ENCODE measurements at regions not wholly inside any gene's neighbourhood (a gene's known extent, or its start where the extent isn't known, plus 50 kb on each side); places are given as distances from the start of the nearest gene placed in this dataset.

DNA sequence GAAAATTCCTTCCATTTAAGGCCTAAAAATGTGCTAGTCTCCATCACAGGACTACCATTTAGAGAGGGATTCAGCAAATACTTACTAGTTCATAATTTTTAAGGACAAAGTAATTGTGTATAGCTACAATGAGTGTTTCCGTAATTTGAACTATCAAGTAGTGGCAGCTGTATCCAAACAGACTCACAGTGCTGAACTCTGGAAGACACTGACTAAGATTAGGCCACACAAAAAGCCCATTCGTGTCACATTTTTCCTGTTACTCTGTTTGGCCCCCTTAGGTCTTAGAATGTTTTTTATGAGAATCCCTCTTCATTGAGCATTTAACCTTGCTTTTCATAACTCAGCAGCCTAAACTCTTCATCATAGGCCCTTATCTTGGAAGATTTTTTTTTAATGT lies 731.2 kb upstream of the PCDH9 start:
- DNase-seq (ENCODE audit: low read depth, low spot score) = no peak

DNA sequence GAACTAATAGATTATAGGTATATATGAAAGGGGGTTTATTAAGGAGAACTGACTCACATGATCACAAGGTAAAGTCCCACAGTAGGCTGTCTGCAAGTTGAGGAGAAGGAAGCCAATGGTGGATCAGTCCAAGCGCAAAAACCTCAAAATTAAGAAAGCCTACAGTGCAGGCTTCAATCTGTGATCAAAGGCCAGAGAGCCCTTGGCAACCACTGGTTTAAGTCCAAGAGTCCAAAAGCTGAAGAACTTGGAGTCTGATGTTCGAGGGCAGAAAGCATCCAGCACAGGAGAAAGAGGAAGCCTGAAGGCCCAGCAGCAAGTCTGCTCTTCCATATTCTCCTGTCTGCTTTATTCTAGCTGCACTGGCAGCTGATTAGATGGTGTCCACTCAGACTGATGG lies 721.3 kb upstream of the PCDH9 start:
- no peak for DNase-seq (ENCODE audit: low read depth, low spot score)

DNA sequence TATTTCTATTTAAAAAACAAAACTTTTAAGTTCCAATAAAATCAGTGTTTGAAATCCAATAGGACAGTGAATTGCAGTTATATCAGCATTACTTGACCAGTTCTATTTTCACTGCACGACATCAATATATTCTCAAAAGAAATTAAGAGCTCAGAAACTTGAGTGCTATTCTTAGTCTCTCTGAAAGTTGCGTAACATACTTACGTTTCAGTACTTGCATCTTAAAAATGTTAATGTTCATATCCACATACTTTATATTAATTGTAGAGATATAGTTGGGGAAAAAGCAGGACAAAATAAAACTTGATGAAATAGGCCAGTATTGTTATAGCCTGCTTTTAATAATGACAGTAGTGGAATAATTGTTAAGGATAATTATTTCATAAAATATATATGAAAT lies 720.5 kb upstream of the PCDH9 start:
- no peak for DNase-seq (ENCODE audit: low read depth, low spot score)

DNA sequence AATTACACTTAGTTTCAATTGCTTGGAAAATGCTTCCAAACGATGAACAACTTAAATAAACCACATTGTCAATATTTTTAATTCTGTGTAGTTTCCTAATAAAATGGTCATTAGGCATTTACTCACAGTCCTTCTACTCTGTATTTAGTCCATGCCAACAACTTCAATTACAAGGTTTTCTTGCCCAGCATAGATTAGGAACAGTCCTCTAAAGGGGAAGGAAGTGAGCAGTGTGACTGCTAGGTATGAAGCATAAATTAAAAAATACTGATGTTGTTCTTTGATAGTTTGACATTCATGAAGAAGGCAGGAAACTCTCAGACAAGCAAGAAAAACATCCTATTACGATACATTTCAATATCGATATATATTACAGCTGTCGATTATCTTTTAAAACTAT lies 716.0 kb upstream of the PCDH9 start:
- no peak for DNase-seq (ENCODE audit: low read depth, low spot score)

DNA sequence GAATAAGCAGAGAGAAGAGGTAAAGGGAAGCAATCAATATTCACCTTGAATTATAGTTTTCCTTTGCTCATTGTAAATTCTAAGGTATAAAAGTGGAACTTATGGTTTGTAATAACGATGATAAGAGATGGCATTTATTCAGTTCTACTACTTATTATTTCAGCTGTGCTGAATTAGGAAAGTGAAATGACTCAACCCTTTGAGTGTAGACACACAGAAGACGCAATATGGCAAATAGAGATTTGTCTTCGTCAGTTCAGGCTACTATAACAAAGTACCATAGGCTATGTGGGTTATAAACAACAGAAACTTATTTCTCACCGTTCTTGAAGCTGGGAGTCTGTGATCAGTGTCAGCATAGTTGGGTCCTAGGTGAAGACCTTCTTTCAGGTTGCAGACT lies 713.0 kb upstream of the PCDH9 start:
- DNase-seq (ENCODE audit: low read depth, low spot score) = no peak

DNA sequence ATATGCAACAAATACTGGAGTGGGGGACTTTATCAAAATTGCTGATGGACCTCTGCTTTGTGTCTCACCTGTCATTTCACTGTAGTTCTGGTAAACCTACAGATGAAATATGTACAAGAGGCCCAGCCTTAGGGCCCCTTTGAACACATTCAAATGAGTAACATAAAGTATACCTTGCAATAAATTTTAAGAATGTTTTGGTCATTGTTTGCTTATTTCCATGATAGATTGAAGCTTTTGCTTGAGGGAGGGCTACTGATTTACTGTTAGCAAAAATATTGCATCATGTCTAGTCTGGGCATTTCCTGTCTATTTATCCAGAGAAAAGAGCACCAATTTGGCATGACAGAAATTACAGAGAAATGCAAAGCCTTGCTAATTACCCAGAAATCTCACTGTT lies 705.5 kb upstream of the PCDH9 start:
- no peak for DNase-seq (ENCODE audit: low read depth, low spot score)

DNA sequence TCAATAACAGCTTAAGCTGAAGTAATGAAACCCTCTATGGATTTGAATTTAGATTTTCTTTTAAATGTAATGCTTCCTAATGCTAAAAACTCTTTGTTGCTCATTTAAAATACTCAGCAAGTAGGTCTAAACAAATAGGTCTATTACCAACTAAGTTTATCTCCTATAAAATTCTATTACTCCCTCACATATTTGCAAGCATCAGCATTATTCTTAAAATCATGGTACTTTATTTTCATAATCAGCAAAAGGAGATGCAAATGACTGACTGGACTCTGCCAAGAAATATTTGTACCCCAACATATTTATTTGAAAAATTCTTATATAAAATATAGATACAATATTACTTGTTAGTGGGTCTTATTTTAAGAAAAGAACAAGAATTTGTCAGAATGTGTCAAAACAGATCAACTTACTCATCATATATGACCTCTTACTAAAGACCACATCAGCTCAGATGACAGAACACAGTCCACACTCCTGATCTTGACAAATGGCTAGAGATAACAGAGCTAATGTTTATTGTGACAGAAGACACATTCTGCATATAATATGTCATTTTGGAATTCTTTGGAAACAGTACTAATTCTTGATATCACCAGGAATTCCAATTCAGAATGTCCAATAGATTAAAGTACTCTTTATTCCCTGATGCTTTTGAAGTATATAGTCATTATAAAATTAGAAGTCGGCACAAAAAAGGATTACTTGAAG lies 704.6 kb upstream of the PCDH9 start:
- DNase-seq (ENCODE audit: low read depth, low spot score) = no peak

DNA sequence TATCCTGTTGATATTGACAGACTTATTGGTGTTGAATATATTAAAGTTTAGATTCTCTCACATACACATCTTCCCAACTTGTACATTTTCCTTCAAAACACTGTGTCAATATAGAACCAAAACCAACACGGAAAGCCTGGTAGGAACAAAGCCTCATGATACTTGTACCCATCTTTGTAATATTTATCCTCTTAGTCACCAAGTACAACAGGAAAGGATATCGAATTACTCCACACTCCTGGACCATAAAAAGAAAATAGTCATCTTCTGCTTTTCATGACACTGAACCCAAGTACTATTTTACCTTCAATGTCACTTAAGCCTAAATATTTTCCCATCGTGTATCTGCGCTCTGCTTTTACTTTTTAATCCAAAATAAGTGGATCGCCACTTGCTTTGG lies 702.9 kb upstream of the PCDH9 start:
- DNase-seq (ENCODE audit: low read depth, low spot score) = no peak

DNA sequence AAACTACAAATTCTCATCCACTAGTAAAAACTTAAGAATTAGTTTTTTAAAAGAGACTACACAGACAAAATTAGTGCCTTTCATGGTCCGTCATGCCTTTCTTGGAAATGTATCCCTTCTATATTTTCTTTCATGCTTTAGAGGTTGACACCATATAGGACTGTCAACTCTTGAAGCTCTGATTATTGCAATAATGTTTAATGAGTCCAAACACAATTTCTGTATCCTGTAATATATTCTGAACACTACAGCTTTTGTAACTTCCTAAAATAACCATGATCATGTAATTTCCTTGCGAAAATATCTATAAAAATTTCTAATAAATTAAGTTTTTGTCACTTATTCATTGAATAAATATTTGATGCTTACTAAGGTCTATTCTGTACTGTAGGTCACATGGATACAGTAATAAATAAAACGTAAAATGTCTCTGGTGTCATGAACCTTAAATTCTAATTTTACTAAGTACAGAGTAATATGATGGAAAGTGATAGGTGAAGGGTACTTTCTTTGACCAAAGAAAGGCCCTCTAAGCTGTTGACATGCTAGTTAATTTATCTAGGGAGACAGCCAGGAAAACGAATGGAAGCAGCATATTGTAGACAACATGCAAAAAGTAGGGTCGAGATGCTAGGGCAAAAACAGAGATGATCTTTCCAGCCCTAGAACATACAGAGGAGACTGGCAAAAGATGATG lies 687.3 kb upstream of the PCDH9 start:
- DNase-seq (ENCODE audit: low read depth, low spot score) = no peak

DNA sequence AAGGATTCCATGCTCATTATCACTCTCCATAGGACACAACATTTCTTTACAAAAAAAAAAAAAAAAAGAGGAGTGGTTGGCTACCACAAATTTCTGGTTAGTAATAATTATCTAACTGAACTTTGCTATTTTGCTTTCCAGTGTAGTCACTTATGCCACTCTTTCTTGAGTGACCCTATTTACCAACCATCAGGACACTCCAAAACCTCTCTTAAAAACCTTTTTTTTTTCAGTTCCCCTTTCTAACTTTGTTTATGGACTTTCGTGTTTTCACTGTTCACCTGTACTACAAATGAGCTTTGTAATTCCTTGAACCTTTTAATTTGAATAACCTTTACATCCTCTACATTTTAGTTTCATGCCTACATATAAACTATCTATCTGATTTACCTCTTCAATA lies 686.5 kb upstream of the PCDH9 start:
- DNase-seq (ENCODE audit: low read depth, low spot score) = no peak

DNA sequence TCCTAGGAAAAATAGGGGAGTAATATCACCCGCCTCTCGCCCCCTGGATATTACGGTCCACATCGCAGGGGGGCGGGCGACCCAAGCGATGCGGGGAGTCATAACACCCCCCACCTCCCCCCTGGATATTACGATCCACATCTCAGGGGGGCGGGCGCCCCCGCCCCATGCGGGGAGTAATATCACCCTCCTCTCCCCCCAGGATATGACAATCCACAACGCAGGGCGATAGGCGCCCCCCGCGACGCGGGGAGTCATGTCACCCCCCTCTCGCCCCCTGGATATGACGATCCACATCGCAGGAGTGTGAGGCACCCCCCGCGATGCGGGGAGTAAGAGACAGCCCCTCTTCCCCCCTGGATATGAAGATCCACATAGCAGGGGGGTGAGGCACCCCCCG lies 684.4 kb upstream of the PCDH9 start:
- no peak for DNase-seq (ENCODE audit: low read depth, low spot score)

DNA sequence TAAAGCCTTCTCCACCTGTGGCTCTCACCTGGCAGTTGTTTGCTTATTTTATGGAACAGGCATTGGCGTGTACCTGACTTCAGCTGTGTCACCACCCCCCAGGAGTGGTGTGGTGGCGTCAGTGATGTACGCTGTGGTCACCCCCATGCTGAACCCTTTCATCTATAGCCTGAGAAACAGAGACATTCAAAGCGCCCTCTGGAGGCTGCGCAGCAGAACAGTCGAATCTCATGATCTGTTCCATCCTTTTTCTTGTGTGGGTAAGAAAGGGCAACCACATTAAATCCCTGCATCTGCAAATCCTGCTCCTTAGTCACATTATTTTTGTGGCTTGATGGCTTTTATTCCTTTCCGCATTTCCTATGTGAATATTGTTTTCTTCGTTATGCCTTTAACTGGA lies 672.8 kb upstream of the PCDH9 start:
- peak; percentile 2 for DNase-seq (ENCODE audit: low read depth, low spot score)

DNA sequence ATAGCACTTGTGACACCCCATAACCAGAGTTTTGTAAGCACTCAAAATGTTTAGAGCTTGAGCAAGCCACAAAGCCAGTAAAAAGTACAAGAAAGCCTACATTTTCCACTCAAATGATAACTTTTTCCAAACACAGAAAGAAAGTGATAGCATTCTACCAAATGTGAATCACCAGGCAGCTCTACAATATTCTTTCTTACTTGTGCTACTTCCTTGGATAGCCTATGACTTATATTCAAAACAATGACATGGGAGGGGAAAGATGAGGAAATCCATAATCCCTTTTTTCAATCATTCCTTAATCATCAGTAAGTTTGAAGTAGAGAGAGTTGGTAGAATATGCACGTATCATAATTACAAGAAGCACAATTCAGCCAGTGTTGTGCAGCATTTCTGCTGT lies 650.8 kb upstream of the PCDH9 start:
- no peak for DNase-seq (ENCODE audit: low read depth, low spot score)

DNA sequence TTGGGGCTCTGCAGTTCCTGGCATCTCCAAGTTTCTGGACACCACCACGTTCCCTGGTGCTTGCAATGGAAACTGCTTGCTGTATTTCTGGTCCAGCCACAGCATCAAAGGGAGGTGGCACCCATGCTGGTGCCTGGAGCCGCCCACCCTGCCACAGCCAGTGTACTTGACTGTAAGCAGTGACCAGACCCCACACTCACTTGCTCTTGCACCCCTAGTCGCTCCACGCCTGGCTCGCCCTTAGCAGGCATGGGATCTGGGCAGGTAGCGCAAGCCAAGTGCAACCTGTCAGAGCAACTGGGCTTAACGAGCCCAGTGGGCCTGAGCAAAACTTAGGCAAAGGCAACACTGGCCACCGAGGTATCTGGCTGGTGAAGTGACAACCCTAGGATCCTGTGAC lies 648.2 kb upstream of the PCDH9 start:
- no peak for DNase-seq (ENCODE audit: low read depth, low spot score)

DNA sequence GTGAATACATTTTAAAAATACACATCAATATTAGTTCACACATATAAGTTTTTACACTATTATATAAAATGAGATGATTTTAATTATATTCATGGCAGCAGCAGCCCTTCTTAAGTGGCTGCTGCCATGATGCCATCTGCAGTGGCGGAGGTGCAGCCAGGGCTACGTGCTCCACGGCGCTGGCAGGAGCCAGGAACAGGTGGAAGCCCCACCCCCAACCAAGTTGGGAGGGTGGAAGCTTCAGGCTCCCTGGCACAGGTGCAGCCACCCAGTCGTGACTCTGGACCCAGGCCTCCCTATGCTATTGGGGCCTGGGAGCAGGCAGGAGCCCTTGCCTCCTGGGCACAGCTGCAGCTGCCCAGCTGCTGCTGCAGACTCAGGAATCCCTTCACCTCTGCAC lies 646.9 kb upstream of the PCDH9 start:
- DNase-seq (ENCODE audit: low read depth, low spot score) = no peak

DNA sequence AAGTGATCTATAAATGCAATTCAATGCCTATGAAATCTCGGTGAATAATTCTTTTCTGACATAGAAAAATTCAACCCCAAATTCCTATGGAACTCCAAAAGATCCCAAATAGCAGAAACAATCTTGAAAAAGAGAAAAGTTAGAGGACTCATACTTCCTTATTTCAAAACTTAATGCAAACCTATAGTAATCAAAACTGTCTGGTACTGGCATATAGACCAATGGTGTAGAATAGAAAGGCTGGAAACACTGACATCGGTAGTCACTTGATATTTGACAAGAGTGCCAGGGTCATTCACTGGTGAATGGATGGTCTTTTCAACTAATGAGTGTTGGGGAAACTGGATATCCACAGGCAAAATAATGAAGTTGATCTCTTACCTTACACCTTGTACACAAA lies 637.1 kb upstream of the PCDH9 start:
- DNase-seq (ENCODE audit: low read depth, low spot score) = no peak

DNA sequence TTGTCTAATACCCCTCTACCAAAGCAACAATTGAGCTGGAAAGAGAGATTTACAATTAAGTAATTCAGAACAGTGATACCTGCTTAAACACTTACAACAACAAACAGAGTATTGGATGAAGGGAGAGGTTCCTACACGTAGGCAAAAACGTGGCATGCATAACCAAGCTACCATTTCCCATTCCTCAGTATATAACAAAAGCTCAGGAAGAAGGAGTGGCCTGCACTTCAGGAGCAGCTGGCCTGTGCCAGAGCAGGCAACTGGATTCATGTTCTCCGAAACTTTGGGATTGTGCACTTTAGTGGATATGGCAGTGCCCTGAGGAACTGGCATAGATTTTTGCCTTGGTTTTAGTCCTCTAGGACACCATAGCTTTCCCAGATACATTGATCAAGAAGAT lies 630.2 kb upstream of the PCDH9 start:
- no peak for DNase-seq (ENCODE audit: low read depth, low spot score)

DNA sequence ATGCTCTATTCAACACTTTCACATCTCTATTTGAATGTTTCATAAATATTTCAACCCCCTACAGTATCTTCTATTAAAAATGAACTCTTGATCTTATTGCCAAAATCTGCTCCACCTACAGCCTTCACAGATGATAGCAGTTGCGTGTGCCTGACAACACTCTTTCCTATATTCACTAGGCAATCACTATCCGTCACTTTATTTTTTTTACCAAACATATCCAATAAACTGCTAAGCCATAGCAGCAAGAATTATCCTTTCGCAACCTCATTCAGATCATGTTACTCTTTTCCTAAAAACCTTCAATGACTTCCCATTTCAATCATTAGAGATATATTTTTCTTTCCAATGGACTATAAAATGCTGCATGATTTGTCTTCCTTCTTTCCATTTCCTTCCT lies 629.8 kb upstream of the PCDH9 start:
- DNase-seq (ENCODE audit: low read depth, low spot score) = no peak

DNA sequence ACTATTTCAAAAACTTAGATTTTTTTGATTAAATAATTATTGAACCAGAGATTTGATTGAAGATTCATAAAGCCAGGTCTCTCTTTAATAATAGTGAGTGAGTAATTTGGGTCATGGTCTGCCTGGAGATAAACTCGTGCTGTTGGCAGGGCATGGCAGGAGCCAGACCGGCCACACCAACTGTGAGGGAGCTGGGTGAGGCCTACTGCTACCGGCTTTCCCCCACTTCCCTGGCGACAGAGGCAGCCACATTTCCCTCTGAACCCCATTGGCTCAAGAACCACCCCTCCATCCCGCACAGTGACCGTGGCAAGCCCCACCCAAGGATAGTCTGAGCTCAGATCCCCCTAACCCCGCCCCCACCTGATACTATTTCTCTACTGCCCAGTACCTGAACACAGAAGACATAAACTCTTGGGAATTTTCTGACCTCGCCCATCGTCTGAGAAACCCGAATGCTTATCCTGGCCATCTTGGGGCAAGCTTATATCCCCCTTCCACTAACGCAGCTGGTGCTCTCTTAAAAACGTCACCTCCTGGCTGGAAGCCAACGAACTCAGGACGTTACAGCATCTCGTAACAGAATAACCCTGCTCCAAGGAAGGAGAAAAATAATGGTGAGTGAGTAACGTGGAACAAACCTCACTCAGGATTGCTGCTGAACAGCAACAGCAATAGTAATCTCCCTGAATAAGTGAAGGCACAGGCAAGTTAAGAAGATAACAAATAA lies 627.6 kb upstream of the PCDH9 start:
- DNase-seq (ENCODE audit: low read depth, low spot score) = no peak

DNA sequence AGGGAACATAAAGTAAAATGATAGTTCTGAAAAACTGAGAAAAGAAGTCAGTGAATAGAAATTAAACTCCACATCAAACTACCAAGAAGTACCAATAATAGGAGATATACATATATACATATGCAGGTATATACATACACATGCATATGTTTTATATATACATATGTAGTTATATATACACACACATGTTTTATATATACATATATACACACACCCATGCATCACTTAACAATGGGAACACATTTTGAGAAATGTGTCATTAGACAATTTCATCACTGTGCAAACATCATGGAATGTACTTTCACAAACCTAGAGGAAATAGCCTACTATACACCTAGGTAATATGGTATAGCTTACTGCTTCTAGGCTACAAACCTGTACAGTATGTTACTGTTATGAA lies 626.8 kb upstream of the PCDH9 start:
- DNase-seq (ENCODE audit: low read depth, low spot score) = no peak

DNA sequence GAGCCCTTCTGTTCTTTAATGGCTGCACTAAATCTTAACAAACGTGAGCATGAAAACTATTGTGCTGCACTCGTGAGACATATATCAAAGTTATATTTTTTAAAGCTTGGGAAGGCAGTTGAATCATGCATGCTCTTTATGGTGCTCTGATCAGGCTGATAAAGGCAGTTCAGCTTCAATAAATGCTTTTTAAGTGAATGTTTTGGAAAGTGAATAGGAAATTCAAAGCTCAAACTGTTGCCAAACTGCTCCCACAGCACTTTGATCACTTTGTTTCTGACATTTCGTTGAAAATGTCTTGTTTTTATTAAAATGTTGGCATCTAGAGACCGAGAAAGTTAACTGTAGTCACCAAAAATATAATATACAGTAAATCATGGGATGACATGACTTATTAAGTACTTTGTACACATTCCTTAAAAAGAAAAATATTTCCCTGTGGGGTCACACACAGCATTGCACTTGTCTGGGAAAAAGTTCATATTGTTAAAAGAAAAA lies 625.7 kb upstream of the PCDH9 start:
- DNase-seq (ENCODE audit: low read depth, low spot score) = no peak

DNA sequence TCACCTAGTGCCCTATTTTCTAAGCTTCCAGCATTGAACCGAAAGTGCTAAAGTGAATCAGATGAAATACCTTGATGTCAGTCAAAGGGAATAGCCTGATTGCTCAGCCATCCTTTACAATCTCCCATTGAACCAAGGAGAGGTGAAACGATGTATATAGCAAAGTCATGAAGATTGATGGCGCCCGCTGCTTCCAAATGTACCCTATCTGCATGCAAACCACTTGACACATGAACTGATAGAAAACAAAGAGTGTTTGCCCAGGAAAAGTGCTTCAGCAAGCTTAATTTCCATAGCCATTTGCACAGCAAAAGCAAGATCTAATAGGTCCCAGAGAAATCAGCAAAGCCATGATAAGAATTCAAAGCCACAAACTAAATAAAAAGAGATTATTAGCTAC lies 624.9 kb upstream of the PCDH9 start:
- DNase-seq (ENCODE audit: low read depth, low spot score) = no peak

DNA sequence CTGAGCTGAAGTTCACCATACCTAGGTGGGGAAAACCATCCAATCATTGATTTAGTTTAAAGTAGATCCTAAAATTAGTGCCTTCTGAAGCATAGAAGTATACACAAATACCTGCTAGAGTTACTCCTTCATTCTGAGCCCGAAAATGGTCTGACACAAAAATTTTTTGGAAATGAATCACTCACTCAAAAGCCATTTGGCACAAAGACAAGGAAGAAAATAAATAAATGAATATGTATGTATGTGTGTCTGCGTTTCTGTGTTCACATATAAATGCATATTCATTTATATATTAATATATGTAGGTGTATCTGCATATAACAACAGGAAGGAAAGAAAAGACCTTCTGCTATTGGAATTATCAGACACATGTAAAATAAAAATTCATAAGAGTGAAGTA lies 614.4 kb upstream of the PCDH9 start:
- DNase-seq (ENCODE audit: low read depth, low spot score) = no peak
